Prostate gland (tissue), 2 donors: ENCODE measurements at regions not wholly inside any gene's neighbourhood (a gene's known extent, or its start where the extent isn't known, plus 50 kb on each side); places are given as distances from the start of the nearest gene placed in this dataset.

ENCODE experiments used
- DNase-seq: peaks from one replicate; pipeline ENCODE4 v3.0.0-alpha.2; 2019; ENCODE audit warnings: low spot score
- H3K27ac ChIP-seq, 2 donors: fragments of 200-600 bp; sonication (generic); 2 replicates each; pipeline ENCODE4 v1.5.1; 2017 to 2019
- H3K27me3 ChIP-seq: fragments of 200-600 bp; sonication (generic); replicated peaks from 2 replicates; pipeline ENCODE4 v1.5.1; 2019; ENCODE audit not compliant: insufficient read depth
- H3K36me3 ChIP-seq, 2 donors: fragments of 200-600 bp; sonication (generic); 1 replicate in 1 of 2; 2 replicates in 1 of 2; pipeline versions ENCODE4 v1.5.1 to v1.8.1; 2017 to 2019
- H3K4me1 ChIP-seq: fragments of 200-600 bp; sonication (generic); replicated peaks from 2 replicates; pipeline ENCODE4 v1.5.1; 2019
- H3K4me3 ChIP-seq, 2 donors: fragments of 200-600 bp; sonication (generic); 2 replicates each; pipeline ENCODE4 v1.5.1; 2017 to 2019
- H3K9me3 ChIP-seq: fragments of 200-600 bp; sonication (generic); 2 replicates; pipeline ENCODE4 v1.5.1; 2017
- POLR2A ChIP-seq: fragments of 450-650 bp; IDR thresholded peaks from one replicate; pipeline ENCODE4 v1.6.1; 2016; ENCODE audit warnings: antibody characterized with exemption, mild to moderate bottlenecking
- POLR2AphosphoS5 ChIP-seq: sonication (generic); formaldehyde crosslinking; IDR thresholded peaks from one replicate; pipeline ENCODE4 v1.6.1; 2017; ENCODE audit warnings: antibody characterized with exemption
- WGBS: methylation state at CpG from one replicate; pipeline ENCODE4 v1.1.5; 2018; 5-methylcytosine and 5-hydroxymethylcytosine counted together
- intact Hi-C: fragments of 100-400 bp; cut with DNase I; formaldehyde crosslinking; loops from one replicate; pipeline ENCODE4 v1.14.2; 2022
- TF ChIP-seq, protein P1 (sequence below), 4 experiments: fragments of 200-600 bp in 2 of 4; fragments of 450-650 bp in 2 of 4; sonication (generic) in 2 of 4; IDR thresholded peaks; 1 replicate in 3 of 4; 2 replicates in 1 of 4; pipeline ENCODE4 v1.5.1; 2016 to 2019; ENCODE audit warnings: antibody characterized with exemption in 4 of 4, mild to moderate bottlenecking in 2 of 4, moderate library complexity in 2 of 4

DNA sequence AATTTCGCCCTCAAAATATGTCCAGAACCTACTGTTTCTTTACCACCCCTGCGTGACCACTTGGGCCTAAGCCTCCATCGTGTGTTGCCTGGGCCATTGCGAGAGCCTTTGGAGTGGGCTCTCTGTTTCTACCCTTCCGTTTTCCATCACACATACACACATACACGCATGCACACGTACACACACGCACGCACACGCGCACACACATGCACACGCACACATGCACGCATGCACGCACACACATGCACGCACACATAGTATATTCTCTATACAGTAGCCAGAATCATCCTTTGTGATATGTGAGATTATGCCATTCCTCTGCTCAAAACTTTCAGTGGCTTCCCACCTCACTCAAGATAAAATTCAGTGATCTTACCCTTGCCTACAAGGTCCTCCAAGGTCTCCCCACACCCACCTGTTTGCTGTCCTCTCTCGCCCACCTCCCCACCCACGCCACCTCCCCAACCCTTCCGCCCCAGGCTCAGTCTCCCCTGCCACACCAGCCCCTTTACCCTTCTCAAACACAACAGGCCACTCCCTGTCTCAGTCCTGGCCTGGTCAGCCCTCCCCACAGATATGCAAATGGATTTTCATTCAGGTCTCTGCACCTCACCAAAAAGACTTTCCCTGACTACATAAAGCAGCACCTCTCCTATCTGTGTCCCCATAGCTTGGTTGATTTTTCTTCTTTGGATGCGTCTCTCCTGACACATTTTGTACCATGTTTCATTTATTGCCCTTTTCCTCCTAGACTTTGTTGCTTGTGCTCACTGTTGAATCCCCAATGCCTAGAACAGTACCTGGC lies 559.6 kb downstream of the CD83 start:
- H3K36me3 ChIP-seq: no peaks in the 10 kb centered on the region
- intact Hi-C loops: no loop called here
- H3K27me3 ChIP-seq: no peaks in the 10 kb centered on the region
- H3K4me3 ChIP-seq: no peak overlapping the region
- WGBS: 96% methylated on average over 19 of the region's 19 CpGs
- DNase-seq: no peak
- no peaks in the 10 kb centered on the region for H3K9me3 ChIP-seq
- TF ChIP-seq, protein P1, sequence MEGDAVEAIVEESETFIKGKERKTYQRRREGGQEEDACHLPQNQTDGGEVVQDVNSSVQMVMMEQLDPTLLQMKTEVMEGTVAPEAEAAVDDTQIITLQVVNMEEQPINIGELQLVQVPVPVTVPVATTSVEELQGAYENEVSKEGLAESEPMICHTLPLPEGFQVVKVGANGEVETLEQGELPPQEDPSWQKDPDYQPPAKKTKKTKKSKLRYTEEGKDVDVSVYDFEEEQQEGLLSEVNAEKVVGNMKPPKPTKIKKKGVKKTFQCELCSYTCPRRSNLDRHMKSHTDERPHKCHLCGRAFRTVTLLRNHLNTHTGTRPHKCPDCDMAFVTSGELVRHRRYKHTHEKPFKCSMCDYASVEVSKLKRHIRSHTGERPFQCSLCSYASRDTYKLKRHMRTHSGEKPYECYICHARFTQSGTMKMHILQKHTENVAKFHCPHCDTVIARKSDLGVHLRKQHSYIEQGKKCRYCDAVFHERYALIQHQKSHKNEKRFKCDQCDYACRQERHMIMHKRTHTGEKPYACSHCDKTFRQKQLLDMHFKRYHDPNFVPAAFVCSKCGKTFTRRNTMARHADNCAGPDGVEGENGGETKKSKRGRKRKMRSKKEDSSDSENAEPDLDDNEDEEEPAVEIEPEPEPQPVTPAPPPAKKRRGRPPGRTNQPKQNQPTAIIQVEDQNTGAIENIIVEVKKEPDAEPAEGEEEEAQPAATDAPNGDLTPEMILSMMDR (IDR thresholded peaks at IDR 0.05): no peak
- TF ChIP-seq POLR2AphosphoS5: no peak
- TF ChIP-seq POLR2A: no peak
- no peak overlapping the region for H3K27ac ChIP-seq
- no peaks in the 10 kb centered on the region for H3K4me1 ChIP-seq

- Histone ChIP-seq H3K4me3 (no peak overlapping the region), H3K4me1 (no peaks in the 10 kb centered on the region), H3K9me3 (no peaks in the 10 kb centered on the region), H3K27ac (no peak overlapping the region), H3K27me3 (no peaks in the 10 kb centered on the region), H3K36me3 (no peaks in the 10 kb centered on the region)
- WGBS: 91% methylated on average over 11 of the region's 11 CpGs
- intact Hi-C loops: no loop called here
- TF ChIP-seq POLR2AphosphoS5: no peak
- TF ChIP-seq, protein P1 (IDR thresholded peaks at IDR 0.05): no peak
- no peak for TF ChIP-seq POLR2A
- no peak for DNase-seq
Measured at GRCh38 chr6:14681699-14682487, 564.0 kb upstream of the JARID2 start.

GRCh38 chr6:14682812-14683211 lies 563.1 kb upstream of the JARID2 start:
- no peak for DNase-seq
- intact Hi-C loops: no loop called here
- TF ChIP-seq POLR2AphosphoS5 (no peak), POLR2A (no peak)
- TF ChIP-seq, protein P1 (IDR thresholded peaks at IDR 0.05): no peak
- H3K4me1 ChIP-seq: no peaks in the 10 kb centered on the region
- no peaks in the 10 kb centered on the region for H3K27me3 ChIP-seq
- no peaks in the 10 kb centered on the region for H3K36me3 ChIP-seq
- no peak overlapping the region for H3K27ac ChIP-seq
- no peaks in the 10 kb centered on the region for H3K9me3 ChIP-seq
- WGBS: 100% methylated on average over 1 of the region's 1 CpG
- H3K4me3 ChIP-seq: no peak overlapping the region

GRCh38 chr6:14689639-14690038 lies 556.2 kb upstream of the JARID2 start:
- TF ChIP-seq POLR2A: no peak
- no peak for TF ChIP-seq POLR2AphosphoS5
- TF ChIP-seq, protein P1 (IDR thresholded peaks at IDR 0.05): no peak
- Histone ChIP-seq H3K36me3 (no peaks in the 10 kb centered on the region), H3K4me1 (no peaks in the 10 kb centered on the region), H3K27me3 (no peaks in the 10 kb centered on the region), H3K4me3 (no peak overlapping the region), H3K9me3 (no peaks in the 10 kb centered on the region), H3K27ac (no peak overlapping the region)
- 93% methylated on average over 6 of the region's 6 CpGs for WGBS
- intact Hi-C loops: no loop called here
- DNase-seq: no peak
